ENCODE measurements at regions not wholly inside any gene's neighbourhood (a gene's known extent, or its start where the extent isn't known, plus 50 kb on each side); places are given as distances from the start of the nearest gene placed in this dataset.

DNA sequence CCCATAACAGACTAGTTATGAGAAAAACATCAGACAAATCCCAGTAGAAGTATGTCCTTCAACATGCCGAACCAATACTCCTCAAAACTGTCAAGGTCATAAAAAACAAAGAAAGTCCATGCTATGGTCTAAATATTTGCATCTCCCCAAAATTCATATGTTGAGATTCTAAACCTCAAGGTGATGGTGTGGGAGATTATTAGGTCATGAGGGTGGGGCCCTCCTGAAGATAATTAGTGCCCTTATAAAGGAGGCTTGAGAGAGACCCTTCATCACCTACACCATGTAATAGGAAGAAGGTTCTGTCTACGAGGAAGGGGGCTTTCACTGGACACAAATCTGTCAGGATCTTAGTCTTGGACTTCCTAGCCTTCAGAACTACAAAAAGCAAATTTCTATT is 118.6 kb upstream of the GUCY1A2 start:
- DNase-seq: no peak

DNA sequence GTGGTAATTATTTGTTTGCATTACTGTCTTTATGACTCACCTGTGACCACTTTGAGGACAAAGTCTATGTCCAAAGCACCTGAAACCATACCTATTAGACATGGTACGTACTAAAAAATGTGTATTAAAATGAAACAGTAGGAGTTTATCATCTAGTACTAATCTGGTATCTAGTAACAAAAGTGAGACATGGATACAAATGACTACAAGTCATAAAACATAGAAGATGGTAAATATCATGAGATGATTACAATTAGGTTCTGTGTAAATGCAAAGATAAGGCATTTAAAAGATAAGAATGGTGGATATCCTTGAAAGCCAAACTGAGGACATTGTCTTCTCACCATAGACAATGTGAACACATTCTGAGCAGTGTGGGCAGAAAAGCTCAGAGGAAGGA is 113.5 kb upstream of the GUCY1A2 start:
- no peak for DNase-seq

DNA sequence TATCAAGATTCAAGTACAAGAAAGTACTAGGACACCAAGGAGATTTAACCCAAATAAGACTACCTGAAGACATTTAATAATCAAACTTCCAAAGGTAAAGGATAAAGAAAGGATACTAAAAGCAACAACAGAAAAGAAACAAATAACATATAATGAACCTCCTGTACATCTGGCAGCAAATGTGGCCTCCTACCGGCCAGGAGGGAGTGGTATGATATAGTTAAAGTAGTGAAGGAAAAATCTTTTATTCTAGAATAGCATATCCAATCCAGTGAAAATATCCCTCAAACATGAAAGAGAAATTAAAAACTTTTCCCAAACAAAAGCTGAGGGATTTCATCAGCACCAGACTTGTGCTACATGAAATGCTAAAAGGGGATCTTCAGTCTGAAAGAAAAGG is 104.7 kb upstream of the GUCY1A2 start:
- no peak for DNase-seq

DNA sequence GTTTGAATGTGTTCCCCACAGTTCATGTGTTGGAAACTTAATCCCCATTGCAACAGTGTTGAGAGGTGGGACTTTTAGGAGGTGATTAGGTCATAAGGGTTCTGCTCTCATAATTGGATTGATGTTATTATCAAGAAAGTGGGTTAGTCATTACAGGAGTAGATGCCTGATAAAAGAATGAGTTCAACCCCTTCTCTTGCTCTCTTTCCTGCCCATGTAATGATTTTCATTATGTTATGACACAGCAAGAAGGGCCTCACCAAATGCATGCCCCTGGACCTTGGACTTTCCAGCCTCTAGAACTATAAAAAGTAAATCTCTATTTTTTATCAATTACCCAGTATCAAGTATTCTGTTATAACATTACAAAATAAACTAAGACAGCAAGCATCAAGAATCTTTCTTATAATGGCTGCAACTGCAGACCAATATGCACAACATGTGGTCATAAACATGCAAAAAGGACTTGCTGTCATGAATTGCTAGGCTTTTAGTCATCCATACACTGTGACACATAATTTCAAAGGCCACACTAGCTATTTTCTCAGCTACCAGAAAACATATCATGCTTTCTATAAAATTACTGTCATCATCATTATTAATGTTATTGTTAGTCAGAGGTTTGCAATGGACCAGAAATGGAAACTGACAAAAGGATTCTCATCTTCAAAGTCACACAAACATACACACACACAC is 99.9 kb upstream of the GUCY1A2 start:
- DNase-seq: no peak

DNA sequence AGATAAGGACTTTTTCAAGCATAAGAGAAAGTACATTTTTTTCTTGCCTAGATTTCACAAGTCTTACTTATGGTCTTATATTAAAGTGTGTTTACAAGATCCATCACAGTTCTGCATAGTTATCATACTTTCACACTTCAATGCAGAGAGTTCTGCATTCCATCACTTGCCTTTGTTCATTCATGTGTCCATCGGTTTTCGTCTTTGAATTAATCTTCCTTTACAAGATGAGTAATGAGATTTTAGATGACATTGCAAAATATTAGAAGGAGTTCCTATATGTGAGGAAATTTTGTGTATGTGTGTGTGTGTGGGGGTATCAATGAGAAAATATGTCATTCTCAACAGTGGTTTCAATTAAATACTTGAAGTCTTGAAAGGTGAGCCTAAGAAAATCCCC is 98.1 kb upstream of the GUCY1A2 start:
- DNase-seq: no peak

DNA sequence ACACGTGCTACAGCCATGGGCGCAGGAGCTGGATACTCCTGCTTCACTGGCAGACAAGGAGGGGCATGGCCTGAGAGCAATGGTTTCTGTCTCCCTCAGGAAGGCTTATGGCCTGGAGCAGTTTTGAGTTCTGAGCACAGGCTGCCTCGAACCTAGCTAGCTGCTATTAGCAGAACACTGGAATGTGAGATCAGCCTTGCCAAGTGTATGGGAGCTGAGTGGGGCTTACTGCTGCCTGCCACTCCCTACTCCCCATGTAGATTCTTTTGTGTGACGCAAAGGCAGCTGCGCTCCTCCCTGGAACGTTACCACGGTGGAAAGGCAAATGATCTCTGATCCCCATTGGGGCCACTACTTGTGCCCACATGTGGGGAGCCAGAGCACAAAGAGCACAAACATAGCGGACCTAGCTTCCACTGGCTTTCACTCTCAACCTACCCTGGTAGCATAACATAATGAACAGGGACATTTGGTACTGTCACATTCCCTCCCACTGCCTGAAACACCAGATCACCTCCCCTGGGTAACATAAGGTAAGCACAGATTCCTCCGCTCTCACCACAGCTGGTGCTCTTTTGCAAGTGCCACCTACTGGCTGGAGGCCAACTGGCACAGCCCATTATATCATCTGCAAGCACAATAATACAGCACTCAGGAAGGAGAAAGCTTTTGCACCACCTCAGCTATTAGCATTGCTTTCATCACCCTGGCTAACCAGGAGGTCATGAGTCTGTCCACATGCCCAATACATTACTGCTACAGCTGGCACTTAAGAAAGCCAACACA is 84.6 kb upstream of the GUCY1A2 start:
- no peak for DNase-seq

DNA sequence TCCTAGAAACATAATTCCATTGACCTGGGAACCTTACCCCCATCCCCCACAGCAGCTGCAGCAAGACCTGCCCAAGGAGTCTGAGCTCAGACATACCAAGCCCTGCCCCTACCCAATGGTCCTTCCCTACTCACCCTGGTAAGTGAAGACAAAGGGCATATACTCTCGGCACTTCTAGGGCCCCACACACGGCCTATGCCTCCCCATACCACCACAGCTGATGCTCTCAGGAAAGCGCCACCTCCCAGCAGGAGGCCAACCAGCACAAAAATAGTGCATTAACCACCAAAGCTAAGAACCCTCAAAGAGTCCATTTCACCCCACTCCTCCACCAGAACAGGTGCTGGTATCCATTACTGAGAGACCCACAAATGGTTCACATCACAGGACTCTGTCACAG is 74.4 kb upstream of the GUCY1A2 start:
- no peak for DNase-seq

DNA sequence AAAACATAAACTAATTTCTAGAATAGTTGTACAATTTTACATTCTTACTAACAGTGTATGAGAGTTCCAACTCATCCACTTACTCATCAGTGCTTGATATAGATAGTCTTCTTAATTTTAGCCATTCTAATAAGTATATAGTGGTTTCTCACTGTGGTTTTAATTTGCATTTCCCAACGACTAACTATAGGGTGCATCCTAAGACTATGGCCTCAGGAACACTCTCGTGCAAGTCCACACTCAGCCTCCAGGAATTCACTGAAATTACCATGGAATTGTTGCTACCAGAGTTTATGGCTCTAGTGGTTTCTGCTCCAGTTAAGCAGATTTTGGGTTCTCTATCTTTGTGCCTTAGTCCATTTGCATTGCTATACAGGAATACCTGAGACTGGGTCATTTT is 60.1 kb upstream of the GUCY1A2 start:
- DNase-seq: no peak

DNA sequence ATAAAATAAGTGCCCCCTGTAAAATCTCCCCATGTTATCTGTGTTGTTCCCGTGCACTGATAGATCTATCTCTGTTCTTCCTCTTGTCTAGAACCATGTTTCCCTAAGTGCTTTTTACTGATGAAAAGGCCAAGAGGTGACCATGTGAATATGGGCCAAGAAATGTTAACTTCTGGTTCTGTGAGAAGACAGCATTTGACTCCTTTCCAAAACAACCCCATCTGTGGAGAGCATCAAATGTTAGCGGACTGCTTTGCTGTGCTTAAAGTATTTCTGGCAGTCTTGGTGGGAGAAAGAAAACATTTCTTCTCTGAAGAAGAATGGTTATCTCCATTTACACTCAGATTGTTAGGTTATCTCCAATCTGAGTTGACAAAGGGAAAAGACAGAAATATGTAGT is 58.6 kb upstream of the GUCY1A2 start:
- no peak for DNase-seq

DNA sequence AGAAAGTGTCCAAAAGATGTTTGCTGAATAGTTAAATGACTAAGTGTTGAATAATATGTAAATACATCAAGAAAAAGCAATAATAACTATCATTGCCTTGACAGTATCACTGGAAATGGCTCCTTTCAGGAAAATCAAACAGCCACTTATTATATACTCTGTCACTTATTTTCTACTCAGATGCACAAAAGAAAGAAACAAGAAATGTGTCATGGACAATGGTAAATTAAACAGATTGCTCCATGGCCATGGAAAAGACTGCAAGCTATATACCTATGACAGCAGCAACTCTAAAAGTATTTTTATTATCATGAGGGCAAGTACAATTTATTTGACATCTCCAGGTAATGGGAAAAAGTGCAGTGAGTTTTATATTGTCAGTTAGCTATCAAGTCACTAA is 52.9 kb upstream of the GUCY1A2 start:
- DNase-seq: no peak
